ENCODE measurements at regions not wholly inside any gene's neighbourhood (a gene's known extent, or its start where the extent isn't known, plus 50 kb on each side); places are given as distances from the start of the nearest gene placed in this dataset.

GRCh38 chr14:32277998-32278397 is 51.1 kb upstream of the AKAP6 start:
- TF ChIP-seq CTCF (IDR thresholded peaks at IDR 0.05) = no peak
- TF ChIP-seq POLR2A (IDR thresholded peaks at IDR 0.05) = no peak
- TF ChIP-seq EP300 (IDR thresholded peaks at IDR 0.05) = no peak

Data from tibial nerve (tissue), 4 donors.